ENCODE measurements at regions not wholly inside any gene's neighbourhood (a gene's known extent, or its start where the extent isn't known, plus 50 kb on each side); places are given as distances from the start of the nearest gene placed in this dataset.

DNA sequence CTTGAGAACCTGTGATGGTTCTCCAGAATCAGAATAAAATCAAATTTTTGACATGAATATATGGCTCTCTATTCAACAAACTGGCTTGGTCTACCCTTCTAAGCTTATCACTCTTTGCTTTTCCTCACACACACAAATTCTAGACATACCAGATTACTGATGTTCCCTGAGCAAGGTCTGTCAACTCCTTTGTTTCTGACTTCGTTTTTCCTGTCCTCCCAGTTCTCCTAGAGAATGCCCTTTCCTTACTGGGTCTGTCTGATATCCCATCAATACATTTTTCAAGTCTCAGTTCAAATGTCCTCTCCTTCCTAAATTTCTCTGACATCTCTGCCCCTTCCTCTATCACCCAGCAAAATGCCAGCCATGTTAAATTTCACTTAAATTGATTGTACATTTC is 202.1 kb upstream of the IGFBP7 start:
- no peak overlapping the region for H3K9ac ChIP-seq (ENCODE audit: control insufficient read depth, insufficient read depth, low read length)
- intact Hi-C loops (cut with micrococcal nuclease; ENCODE audit: unreplicated experiment) (no loop called here), in situ Hi-C loops (cut with MboI) (no loop called here)
- no peak overlapping the region for H3K4me3 ChIP-seq
- H4K20me1 ChIP-seq (ENCODE audit: control insufficient read depth, insufficient read depth) = no peaks in the 10 kb centered on the region
- SMC1A ChIA-PET (ENCODE audit: uncharacterized antibody, unreplicated experiment) = no interaction called here
- no TSS peak for BruUV-seq (replicated peaks)
- no peak for DNase-seq (ENCODE audit: low read depth, low spot score)
- no peaks in the 10 kb centered on the region for H3K79me2 ChIP-seq (ENCODE audit: control insufficient read depth, insufficient read depth, low read length)
- no peaks in the 10 kb centered on the region for H3K4me1 ChIP-seq (ENCODE audit: control insufficient read depth, insufficient read depth, low read length)
- 0% methylated on average over 1 of the region's 1 CpG for WGBS (ENCODE audit: insufficient coverage, insufficient replicate concordance, low lambda C conversion rate, missing lambda C conversion rate)
- ATAC-seq = no peak
- no peaks in the 10 kb centered on the region for H3K27me3 ChIP-seq (replicated peaks in 1 of 2; ENCODE audit: control insufficient read depth in 2 of 2, insufficient read depth in 2 of 2, low read length in 1 of 2)
- CTCF ChIA-PET = no interaction called here
- H3K27ac ChIP-seq (ENCODE audit: control insufficient read depth, insufficient read depth) = no peak overlapping the region
- H3K36me3 ChIP-seq (ENCODE audit: control insufficient read depth in 2 of 2, insufficient read depth in 2 of 2, low read length in 1 of 2) = no peaks in the 10 kb centered on the region
- no peak for FAIRE-seq
- H3K4me2 ChIP-seq (ENCODE audit: control insufficient read depth, insufficient read depth) = no peak overlapping the region
- H3K9me3 ChIP-seq (replicated peaks; ENCODE audit: control insufficient read depth, insufficient read depth, low read length) = no peaks in the 10 kb centered on the region
- H2AFZ ChIP-seq (ENCODE audit: control insufficient read depth, low read depth, low read length) = no peak overlapping the region
- POLR2A ChIA-PET = no interaction called here
- RAD21 ChIA-PET (ENCODE audit: unreplicated experiment) = no interaction called here
- TF ChIP-seq NFXL1 (IDR thresholded peaks at IDR 0.05; ENCODE audit: borderline replicate concordance) (no peak), BHLHE40 (IDR thresholded peaks at IDR 0.05; ENCODE audit: borderline replicate concordance in 1 of 2, low read depth in 2 of 2, low read length in 1 of 2) (no peak), PRDM15 (CRISPR knock-in tag; IDR thresholded peaks at IDR 0.05) (no peak), TBL1XR1 (IDR thresholded peaks at IDR 0.05; ENCODE audit: low read depth, low read length) (no peak), FOXM1 (IDR thresholded peaks at IDR 0.05; ENCODE audit: low read depth, low read length) (no peak), RAD21 (IDR thresholded peaks at IDR 0.05; ENCODE audit: insufficient read depth, low read depth, low read length) (no peak), MXI1 (IDR thresholded peaks at IDR 0.05; ENCODE audit: low read depth, low read length) (no peak)
- TF ChIP-seq, protein P1, sequence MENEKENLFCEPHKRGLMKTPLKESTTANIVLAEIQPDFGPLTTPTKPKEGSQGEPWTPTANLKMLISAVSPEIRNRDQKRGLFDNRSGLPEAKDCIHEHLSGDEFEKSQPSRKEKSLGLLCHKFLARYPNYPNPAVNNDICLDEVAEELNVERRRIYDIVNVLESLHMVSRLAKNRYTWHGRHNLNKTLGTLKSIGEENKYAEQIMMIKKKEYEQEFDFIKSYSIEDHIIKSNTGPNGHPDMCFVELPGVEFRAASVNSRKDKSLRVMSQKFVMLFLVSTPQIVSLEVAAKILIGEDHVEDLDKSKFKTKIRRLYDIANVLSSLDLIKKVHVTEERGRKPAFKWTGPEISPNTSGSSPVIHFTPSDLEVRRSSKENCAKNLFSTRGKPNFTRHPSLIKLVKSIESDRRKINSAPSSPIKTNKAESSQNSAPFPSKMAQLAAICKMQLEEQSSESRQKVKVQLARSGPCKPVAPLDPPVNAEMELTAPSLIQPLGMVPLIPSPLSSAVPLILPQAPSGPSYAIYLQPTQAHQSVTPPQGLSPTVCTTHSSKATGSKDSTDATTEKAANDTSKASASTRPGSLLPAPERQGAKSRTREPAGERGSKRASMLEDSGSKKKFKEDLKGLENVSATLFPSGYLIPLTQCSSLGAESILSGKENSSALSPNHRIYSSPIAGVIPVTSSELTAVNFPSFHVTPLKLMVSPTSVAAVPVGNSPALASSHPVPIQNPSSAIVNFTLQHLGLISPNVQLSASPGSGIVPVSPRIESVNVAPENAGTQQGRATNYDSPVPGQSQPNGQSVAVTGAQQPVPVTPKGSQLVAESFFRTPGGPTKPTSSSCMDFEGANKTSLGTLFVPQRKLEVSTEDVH (IDR thresholded peaks at IDR 0.05; ENCODE audit: low read depth, partially characterized antibody) = no peak
- TF ChIP-seq, protein P2, sequence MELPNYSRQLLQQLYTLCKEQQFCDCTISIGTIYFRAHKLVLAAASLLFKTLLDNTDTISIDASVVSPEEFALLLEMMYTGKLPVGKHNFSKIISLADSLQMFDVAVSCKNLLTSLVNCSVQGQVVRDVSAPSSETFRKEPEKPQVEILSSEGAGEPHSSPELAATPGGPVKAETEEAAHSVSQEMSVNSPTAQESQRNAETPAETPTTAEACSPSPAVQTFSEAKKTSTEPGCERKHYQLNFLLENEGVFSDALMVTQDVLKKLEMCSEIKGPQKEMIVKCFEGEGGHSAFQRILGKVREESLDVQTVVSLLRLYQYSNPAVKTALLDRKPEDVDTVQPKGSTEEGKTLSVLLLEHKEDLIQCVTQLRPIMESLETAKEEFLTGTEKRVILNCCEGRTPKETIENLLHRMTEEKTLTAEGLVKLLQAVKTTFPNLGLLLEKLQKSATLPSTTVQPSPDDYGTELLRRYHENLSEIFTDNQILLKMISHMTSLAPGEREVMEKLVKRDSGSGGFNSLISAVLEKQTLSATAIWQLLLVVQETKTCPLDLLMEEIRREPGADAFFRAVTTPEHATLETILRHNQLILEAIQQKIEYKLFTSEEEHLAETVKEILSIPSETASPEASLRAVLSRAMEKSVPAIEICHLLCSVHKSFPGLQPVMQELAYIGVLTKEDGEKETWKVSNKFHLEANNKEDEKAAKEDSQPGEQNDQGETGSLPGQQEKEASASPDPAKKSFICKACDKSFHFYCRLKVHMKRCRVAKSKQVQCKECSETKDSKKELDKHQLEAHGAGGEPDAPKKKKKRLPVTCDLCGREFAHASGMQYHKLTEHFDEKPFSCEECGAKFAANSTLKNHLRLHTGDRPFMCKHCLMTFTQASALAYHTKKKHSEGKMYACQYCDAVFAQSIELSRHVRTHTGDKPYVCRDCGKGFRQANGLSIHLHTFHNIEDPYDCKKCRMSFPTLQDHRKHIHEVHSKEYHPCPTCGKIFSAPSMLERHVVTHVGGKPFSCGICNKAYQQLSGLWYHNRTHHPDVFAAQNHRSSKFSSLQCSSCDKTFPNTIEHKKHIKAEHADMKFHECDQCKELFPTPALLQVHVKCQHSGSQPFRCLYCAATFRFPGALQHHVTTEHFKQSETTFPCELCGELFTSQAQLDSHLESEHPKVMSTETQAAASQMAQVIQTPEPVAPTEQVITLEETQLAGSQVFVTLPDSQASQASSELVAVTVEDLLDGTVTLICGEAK (IDR thresholded peaks at IDR 0.05; ENCODE audit: borderline replicate concordance) = no peak
- TF ChIP-seq, protein P3, sequence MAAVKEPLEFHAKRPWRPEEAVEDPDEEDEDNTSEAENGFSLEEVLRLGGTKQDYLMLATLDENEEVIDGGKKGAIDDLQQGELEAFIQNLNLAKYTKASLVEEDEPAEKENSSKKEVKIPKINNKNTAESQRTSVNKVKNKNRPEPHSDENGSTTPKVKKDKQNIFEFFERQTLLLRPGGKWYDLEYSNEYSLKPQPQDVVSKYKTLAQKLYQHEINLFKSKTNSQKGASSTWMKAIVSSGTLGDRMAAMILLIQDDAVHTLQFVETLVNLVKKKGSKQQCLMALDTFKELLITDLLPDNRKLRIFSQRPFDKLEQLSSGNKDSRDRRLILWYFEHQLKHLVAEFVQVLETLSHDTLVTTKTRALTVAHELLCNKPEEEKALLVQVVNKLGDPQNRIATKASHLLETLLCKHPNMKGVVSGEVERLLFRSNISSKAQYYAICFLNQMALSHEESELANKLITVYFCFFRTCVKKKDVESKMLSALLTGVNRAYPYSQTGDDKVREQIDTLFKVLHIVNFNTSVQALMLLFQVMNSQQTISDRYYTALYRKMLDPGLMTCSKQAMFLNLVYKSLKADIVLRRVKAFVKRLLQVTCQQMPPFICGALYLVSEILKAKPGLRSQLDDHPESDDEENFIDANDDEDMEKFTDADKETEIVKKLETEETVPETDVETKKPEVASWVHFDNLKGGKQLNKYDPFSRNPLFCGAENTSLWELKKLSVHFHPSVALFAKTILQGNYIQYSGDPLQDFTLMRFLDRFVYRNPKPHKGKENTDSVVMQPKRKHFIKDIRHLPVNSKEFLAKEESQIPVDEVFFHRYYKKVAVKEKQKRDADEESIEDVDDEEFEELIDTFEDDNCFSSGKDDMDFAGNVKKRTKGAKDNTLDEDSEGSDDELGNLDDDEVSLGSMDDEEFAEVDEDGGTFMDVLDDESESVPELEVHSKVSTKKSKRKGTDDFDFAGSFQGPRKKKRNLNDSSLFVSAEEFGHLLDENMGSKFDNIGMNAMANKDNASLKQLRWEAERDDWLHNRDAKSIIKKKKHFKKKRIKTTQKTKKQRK (IDR thresholded peaks at IDR 0.05; ENCODE audit: low read depth, low read length) = no peak

Data from GM12878 (cell line).